ENCODE measurements at regions not wholly inside any gene's neighbourhood (a gene's known extent, or its start where the extent isn't known, plus 50 kb on each side); places are given as distances from the start of the nearest gene placed in this dataset.

- TF ChIP-seq USF1 (IDR thresholded peaks at IDR 0.05) = no peak
These were observed 169.5 kb upstream of the ZNF267 start for GRCh38 chr16:31704138-31704537.

- no peak for TF ChIP-seq NFIC (IDR thresholded peaks at IDR 0.05)
- no peak for TF ChIP-seq CREB1 (IDR thresholded peaks at IDR 0.05; ENCODE audit: low read depth)
- no peak for TF ChIP-seq FOXM1 (IDR thresholded peaks at IDR 0.05; ENCODE audit: borderline replicate concordance, low read depth)
- TF ChIP-seq TAF1 (IDR thresholded peaks at IDR 0.05; ENCODE audit: low read depth) = no peak
- no peak for TF ChIP-seq MAX (IDR thresholded peaks at IDR 0.05)
- no peak for TF ChIP-seq USF1 (IDR thresholded peaks at IDR 0.05)
- TF ChIP-seq RAD21 (IDR thresholded peaks at IDR 0.05; ENCODE audit: low read depth) = no peak
- TF ChIP-seq REST (IDR thresholded peaks at IDR 0.05; ENCODE audit: low read depth) = no peak
- no peak for TF ChIP-seq ZBTB7A (IDR thresholded peaks at IDR 0.05; ENCODE audit: low read depth)
- no peak for TF ChIP-seq TCF12 (IDR thresholded peaks at IDR 0.05; ENCODE audit: low read depth)
- no peak for TF ChIP-seq CEBPB (IDR thresholded peaks at IDR 0.05)
- no peak for TF ChIP-seq TEAD4 (IDR thresholded peaks at IDR 0.05)
- no peak for TF ChIP-seq EP300 (IDR thresholded peaks at IDR 0.05; ENCODE audit: borderline replicate concordance)
- no peak for TF ChIP-seq YY1 (IDR thresholded peaks at IDR 0.05; ENCODE audit: low read depth)
- TF ChIP-seq EGR1 (IDR thresholded peaks at IDR 0.05) = no peak
These were observed 168.2 kb upstream of the ZNF267 start for GRCh38 chr16:31705371-31705770.

- TF ChIP-seq EGR1 (IDR thresholded peaks at IDR 0.05) (no peak), TEAD4 (IDR thresholded peaks at IDR 0.05) (no peak), TAF1 (IDR thresholded peaks at IDR 0.05; ENCODE audit: low read depth) (no peak), EP300 (IDR thresholded peaks at IDR 0.05; ENCODE audit: borderline replicate concordance) (no peak), TCF12 (IDR thresholded peaks at IDR 0.05; ENCODE audit: low read depth) (no peak), CREB1 (IDR thresholded peaks at IDR 0.05; ENCODE audit: low read depth) (no peak), ZBTB7A (IDR thresholded peaks at IDR 0.05; ENCODE audit: low read depth) (no peak), USF1 (IDR thresholded peaks at IDR 0.05) (no peak), CEBPB (IDR thresholded peaks at IDR 0.05) (no peak), NFIC (IDR thresholded peaks at IDR 0.05) (no peak), RAD21 (IDR thresholded peaks at IDR 0.05; ENCODE audit: low read depth) (no peak), MAX (IDR thresholded peaks at IDR 0.05) (no peak), FOXM1 (IDR thresholded peaks at IDR 0.05; ENCODE audit: borderline replicate concordance, low read depth) (no peak), YY1 (IDR thresholded peaks at IDR 0.05; ENCODE audit: low read depth) (no peak), REST (IDR thresholded peaks at IDR 0.05; ENCODE audit: low read depth) (no peak)
These were observed 167.3 kb upstream of the ZNF267 start for GRCh38 chr16:31706318-31706717.

GRCh38 chr16:31706925-31707324 is 166.7 kb upstream of the ZNF267 start:
- no peak for TF ChIP-seq TEAD4 (IDR thresholded peaks at IDR 0.05)
- no peak for TF ChIP-seq EP300 (IDR thresholded peaks at IDR 0.05; ENCODE audit: borderline replicate concordance)
- no peak for TF ChIP-seq ZBTB7A (IDR thresholded peaks at IDR 0.05; ENCODE audit: low read depth)
- no peak for TF ChIP-seq MAX (IDR thresholded peaks at IDR 0.05)
- no peak for TF ChIP-seq FOXM1 (IDR thresholded peaks at IDR 0.05; ENCODE audit: borderline replicate concordance, low read depth)
- TF ChIP-seq REST (IDR thresholded peaks at IDR 0.05; ENCODE audit: low read depth) = no peak
- no peak for TF ChIP-seq YY1 (IDR thresholded peaks at IDR 0.05; ENCODE audit: low read depth)
- no peak for TF ChIP-seq USF1 (IDR thresholded peaks at IDR 0.05)
- TF ChIP-seq TCF12 (IDR thresholded peaks at IDR 0.05; ENCODE audit: low read depth) = no peak
- no peak for TF ChIP-seq TAF1 (IDR thresholded peaks at IDR 0.05; ENCODE audit: low read depth)
- no peak for TF ChIP-seq NFIC (IDR thresholded peaks at IDR 0.05)
- TF ChIP-seq RAD21 (IDR thresholded peaks at IDR 0.05; ENCODE audit: low read depth) = no peak
- no peak for TF ChIP-seq EGR1 (IDR thresholded peaks at IDR 0.05)
- no peak for TF ChIP-seq CREB1 (IDR thresholded peaks at IDR 0.05; ENCODE audit: low read depth)
- no peak for TF ChIP-seq CEBPB (IDR thresholded peaks at IDR 0.05)

Measured in Ishikawa (cell line).